T-helper 9 cell (primary cell): ENCODE measurements at regions not wholly inside any gene's neighbourhood (a gene's known extent, or its start where the extent isn't known, plus 50 kb on each side); places are given as distances from the start of the nearest gene placed in this dataset.

Experiments
- DNase-seq: peaks from one replicate; pipeline ENCODE4 v3.0.0-alpha.2; 2020

DNA sequence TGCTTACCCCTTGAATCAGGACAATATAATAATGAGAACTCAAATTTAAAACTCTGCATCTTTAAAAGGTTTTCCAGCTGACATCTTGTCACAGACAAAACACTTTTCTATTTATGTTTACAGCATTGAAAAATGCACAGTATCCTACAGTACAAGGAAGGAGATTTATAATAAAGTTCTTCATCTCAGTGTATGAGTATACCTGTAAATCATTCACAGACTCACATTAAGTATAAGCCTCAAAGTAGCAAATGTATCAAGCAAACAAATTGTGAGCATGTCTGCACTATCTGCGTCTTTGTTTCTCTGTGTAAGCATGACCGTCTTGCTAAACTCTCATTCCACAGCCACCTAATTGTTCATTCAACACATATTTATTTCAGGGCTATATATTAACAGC is 52.8 kb downstream of the PPP1R2C start:
- DNase-seq: no peak

GRCh38 chrX:42720209-42720608 is 57.8 kb downstream of the PPP1R2C start:
- DNase-seq: no peak

- no peak for DNase-seq
Measured at GRCh38 chrX:42715701-42716262, 62.2 kb downstream of the PPP1R2C start.

- DNase-seq: peak; percentile 11
Measured at GRCh38 chrX:42714981-42715700, 62.8 kb downstream of the PPP1R2C start.

- no peak for DNase-seq
Measured at GRCh38 chrX:42710452-42710851, 67.5 kb downstream of the PPP1R2C start.

GRCh38 chrX:42708222-42708621 is 69.7 kb downstream of the PPP1R2C start:
- no peak for DNase-seq

DNA sequence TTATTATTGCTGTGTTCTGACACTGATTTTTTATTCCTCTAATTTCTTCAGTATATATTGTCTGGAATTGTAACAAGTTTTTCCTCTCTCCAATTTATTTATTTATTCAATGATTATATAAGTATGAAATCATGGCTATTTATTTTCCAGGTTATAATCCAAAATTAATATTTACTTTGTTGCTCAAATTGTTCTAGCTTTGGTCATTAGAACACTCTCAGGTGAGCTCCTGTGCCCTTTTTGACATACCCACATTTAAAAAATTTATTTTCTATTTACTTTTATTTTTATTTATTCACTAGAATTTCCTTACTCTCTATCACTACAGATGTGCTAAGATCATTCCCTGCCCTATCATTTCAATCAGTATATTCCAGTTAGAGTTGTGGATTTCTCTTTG is 70.2 kb downstream of the PPP1R2C start:
- DNase-seq: no peak

GRCh38 chrX:42704454-42704853 is 73.5 kb downstream of the PPP1R2C start:
- DNase-seq: no peak

- DNase-seq: no peak
Measured at GRCh38 chrX:42697544-42697943, 80.4 kb downstream of the PPP1R2C start.

DNA sequence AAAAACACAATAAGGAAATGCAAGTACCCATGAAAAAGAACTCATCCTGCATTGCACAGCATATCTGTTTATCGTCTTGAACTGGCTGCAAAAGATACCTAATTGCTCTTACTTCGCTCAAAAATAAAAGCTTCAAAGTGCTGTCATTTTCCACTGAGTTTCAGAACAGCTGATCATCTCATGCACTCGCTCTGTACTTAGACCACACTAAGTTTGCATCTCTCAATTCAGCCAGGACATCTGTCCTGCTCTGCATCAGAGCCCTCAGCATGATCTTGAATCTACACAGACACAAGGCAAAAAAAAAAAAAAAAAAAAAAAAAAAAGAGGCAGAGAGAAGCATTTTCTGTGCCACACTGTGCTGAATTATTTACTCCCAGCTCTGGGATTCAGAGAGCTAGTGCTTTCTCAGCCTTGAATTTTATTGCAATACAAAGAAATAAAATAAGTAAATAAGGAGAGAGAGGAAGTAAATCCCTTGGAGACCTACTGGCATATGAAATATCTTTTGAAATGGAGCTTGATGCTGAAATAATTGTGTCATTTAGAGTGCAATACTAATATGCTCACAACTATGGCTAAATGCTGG is 81.3 kb downstream of the PPP1R2C start:
- DNase-seq: no peak

DNA sequence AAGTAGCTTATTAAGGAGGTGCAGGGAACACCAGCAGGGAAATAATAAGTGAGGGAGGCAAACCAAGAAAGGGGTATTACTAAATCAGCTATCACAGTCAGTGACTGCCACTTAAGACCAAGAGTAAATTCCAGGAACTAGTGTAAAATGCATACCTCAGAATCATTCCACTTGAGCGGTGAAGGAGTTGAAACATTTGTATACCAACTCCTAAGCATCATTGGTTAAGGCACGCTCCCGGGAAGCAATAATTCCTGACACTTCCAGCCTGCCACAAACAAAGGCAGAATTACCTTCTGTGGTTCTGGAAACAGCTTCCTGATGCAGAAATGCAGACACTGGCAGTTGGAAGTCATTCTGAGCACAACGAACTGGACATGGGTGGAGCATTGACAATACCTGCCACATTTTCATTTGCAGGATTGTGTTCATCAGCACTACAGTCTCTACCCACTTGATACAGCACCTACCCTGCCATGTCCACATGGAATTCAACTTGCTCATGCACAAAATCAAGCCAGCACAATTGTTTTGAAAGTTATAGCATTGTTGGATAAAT is 82.1 kb downstream of the PPP1R2C start:
- DNase-seq: no peak

DNA sequence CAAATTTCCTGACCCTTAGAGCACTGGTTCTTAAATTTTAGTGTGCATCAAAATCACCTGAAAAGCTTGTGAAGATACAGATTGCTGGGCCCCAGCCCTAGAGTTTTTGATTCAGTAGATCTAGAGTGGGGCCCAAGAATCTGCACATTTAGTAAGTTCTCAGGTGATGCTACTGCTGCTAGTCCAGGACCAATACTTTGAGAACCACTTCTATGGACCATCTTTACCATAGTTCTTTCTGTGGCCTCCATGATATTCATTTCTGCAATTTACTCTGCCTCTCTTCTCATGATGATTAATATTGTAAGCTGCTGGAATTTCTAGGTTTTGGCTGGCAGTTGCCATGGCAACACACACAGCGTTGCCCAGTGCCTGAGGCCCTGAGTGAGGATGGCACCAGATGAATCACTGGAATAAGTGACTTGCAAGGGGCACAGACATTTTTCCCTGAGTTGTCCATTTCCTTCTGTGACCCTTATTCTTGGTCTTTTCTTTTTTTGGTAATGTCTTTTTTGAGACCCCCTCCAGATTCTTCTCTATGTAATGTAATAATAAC is 83.6 kb downstream of the PPP1R2C start:
- DNase-seq: no peak

GRCh38 chrX:42691196-42691595 is 86.8 kb downstream of the PPP1R2C start:
- DNase-seq: no peak

DNA sequence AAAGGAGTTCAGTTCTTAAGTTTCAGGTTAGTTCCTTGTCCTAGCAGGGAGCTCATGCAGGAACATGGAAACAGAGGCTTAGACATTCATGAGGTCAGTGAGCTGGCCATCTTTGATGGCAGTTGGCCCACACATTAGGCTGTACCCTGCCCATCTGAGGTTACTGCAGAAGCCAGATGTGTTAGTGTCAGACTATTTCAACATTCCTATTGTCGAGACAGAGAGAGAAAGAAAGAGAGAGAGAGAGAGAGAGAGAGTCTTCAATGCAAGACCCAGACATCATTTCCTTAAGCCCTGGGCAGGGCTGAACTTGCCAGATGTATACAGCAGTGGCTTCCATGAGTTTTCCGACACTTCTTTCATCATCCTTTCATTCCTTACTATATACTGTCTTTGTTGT is 91.3 kb downstream of the PPP1R2C start:
- DNase-seq: no peak

GRCh38 chrX:42686296-42686695 is 91.7 kb downstream of the PPP1R2C start:
- DNase-seq: no peak

DNA sequence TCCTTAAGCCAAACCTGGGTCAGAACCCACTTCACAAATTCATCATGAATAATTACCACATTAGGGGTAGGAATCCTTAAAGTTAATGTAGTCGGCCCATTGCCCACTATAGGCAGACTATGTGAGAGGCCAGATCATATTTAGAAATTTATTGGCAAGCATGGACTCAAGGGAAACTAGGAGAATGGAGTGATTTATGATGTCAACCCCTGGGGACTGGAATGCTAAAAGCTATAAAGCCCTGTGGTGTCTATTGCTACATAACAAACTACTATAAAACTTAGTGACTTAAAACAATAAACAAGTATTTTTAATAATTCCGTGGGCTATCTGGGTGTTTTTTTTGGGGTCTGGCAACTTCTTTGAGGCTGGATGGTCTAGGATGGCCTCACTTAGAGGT is 93.9 kb downstream of the PPP1R2C start:
- DNase-seq: no peak

DNA sequence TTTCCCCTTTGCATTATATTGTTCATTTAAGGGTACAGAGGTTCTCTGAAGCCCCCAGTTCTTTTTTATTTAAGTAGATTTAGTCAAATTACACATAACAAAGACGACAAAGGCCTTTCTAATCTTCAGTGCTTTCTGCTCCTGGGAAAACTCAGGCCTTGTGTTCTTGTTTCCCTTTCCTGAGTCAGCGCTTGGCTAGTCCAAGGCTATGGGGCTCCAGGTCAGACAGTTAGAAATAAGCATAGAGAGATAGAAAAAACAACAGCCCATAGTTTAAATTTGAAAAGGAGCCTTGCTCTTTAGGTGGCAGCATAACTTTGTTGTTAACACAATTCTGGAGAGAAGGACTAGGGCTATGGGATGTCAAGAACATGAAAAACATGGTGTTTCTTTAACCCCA is 97.3 kb downstream of the PPP1R2C start:
- no peak for DNase-seq

DNA sequence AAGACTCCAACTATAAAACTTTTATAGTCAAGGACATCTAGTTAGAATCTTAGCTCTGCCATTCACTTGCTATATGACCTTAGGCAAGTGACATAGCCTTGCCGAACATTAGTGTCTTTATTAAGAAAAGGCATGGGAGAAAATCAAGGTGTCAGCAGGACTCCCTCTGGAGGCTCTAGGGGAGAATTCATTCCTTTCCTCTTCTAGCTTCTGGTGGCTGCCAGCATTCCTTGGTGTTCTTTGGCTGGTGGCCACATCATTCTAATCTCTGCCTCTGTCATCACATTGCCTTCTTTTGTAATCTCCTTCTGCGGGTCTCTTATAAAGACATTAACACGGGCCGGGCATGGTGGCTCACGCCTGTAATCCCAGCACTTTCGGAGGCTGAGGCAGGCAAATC is 99.8 kb downstream of the PPP1R2C start:
- no peak for DNase-seq

- no peak for DNase-seq
Measured at GRCh38 chrX:42673301-42673810, 104.6 kb downstream of the PPP1R2C start.

DNA sequence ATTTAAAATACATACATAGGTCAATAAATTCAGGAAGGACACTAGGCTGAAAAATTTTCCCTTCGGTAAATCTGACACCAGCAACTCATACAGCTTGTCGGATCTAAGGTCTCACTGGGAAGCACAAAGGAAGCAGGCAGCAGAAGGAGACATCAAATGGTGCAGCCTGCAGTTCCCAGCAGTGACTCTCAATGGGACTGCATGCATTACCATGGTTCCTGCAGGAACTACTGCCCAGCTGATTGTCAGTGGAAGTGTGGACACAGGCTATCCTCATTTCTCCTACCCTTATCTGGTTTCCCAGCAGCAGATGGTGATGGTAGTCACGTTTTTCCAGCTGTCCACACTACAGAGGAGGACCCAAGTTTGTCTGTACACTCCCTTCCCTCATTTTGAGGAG is 113.3 kb downstream of the PPP1R2C start:
- no peak for DNase-seq

- DNase-seq: no peak
Measured at GRCh38 chrX:42628471-42628870, 149.5 kb downstream of the PPP1R2C start.

DNA sequence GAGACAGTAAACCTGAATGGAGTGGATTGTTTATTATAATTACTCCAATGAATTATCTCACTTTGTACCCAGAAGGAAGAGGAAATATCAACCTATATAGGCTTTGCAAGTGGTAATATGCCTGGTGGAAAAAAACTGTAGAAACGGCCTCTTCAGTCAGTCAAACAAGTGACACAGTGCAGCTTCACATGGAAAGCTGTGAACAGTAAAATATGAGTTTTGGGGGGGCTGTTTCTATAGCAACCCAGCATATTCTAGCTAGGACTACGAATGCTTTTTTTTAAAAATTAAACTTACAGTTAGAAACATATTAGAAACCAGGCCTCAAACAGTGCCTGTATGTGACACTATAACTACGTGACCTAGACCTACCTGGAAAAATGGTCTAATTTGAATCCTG is 150.1 kb downstream of the PPP1R2C start:
- no peak for DNase-seq

- DNase-seq: no peak
Measured at GRCh38 chrX:42624524-42624923, 153.4 kb downstream of the PPP1R2C start.

DNA sequence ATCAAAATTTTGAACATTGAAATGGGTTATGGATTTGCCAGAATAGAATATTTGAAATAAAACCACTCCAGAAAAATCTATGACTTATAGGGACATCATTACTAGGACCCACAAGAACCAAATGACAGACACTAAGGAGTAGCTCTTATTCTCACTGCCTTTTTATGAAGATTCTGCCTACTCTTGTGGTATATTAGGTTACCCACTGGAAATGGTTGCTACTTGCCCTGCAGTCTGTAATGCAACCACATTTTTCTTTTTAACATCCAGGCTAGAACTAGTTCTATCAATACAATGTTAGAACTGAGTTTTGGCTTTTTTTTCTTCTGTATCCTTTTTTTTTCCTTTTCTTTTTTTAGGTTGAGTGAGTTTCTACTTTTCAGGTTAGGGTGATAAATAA is 158.9 kb downstream of the PPP1R2C start:
- no peak for DNase-seq
